Activated gamma-delta T cell treated with Interleukin-2 at 50 U/mL for 16 hours (primary cell): ENCODE measurements at regions not wholly inside any gene's neighbourhood (a gene's known extent, or its start where the extent isn't known, plus 50 kb on each side); places are given as distances from the start of the nearest gene placed in this dataset.

ENCODE experiments used
- DNase-seq: peaks from one replicate; pipeline ENCODE4 v3.0.0-alpha.2; 2020

DNA sequence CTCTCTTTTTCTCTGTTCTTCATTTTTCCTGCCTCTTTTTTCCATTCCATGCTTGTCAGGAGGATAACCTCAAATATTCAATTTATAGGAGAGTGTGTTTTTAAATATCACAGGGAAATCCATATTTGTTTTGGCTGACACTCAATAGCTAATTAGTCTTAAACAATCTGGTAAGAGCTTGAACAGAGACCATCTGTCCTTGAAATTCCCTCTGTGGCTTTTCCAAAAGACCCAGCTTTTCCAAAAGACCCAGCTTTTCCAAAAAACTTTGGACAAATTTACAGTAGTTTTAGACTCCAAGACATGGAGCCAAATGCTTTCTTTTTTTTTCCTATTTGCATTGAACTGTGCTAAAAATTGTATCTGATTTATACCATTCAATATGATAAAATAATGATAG is 127.4 kb upstream of the FAM83B start:
- no peak for DNase-seq

DNA sequence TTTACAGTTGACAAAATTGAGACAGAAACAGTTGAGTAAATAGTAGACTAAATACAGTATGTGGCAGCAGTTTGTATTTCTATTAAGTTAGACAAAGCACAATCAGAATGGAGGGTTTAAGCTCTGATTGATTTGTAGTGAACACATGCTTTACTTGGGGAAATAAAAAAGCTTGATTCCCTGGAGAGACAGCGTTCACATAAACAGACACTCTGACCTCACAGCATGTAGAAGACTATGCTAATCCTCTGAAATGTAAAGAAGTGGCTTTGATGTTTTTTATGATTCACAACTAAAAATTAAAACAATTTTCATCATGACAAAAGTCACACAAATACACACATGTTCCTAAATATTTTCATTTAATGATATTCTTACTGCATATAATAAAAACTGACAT is 126.9 kb upstream of the FAM83B start:
- DNase-seq: no peak

DNA sequence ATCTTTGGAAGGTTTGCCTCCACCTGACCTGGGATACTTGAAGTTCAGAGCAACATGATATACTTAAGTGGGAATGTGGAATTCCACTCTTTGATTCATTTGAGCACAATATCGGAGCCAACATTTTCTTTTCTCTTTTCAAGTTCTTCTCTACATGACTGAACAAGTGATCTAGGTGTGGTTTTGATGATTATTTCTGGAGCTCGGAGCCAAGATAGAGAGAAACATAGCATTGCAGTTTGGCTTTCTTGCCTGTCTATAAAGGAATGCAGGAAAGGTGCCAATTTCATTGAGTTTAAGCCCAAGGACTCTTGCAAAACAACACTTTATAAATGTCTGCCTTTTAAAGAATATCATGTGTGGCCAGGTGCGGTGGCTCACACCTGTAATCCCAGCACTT is 124.2 kb upstream of the FAM83B start:
- DNase-seq: no peak

DNA sequence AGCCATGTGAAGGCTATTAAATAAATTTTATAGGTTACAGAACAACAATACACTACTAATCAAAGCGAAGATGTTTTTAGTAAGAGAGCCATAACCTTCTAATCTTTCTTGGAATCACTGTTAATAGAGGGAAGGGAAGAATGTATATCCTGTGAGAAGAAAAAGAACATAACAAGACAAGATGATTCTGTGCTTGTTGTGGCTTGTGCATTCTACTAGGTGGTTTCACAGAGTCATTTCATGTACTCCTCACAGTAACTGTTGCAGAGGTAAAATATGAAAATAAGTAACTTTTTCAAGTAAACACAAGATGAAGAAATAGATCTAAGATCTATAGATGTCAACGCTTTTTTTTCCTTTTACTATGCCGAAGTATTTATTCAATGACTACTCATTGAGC is 116.9 kb upstream of the FAM83B start:
- DNase-seq: no peak

DNA sequence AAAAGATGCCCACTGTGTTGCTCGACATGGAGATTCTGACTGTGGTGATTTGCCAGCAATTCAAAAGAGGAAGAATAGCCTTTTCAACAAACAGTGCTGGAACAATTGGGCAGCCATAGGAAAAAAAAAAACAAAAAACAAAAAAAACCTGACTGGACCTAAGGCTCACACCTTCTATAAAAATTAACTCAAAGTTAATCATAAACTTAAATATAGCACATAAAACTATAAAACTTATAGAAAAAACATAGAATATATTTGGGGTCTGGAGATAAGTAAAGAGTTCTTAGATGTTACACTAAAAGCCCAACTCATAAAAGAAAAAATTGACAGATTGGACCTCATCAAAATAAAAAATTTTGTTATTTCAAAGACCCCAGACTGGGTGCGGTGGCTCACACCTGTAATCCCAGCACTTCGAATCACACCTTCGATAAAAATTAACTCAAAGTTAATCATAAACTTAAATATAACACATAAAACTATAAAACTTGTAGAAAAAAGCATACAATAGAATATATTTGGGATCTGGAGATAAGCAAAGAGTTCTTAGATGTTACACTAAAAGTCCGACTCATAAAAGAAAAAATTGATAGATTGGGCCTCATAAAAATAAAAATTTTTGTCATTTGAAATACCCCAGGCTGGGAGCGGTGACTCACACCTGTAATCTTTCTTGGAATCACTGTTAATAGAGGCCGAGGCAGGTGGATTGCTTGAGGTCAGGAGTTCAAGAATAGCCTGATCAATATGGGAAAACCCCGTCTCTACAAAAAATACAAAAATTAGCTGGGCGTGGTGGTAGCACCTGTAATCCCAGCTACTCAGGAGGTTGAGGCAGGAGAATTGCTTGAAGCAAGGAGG is 115.6 kb upstream of the FAM83B start:
- DNase-seq: no peak

DNA sequence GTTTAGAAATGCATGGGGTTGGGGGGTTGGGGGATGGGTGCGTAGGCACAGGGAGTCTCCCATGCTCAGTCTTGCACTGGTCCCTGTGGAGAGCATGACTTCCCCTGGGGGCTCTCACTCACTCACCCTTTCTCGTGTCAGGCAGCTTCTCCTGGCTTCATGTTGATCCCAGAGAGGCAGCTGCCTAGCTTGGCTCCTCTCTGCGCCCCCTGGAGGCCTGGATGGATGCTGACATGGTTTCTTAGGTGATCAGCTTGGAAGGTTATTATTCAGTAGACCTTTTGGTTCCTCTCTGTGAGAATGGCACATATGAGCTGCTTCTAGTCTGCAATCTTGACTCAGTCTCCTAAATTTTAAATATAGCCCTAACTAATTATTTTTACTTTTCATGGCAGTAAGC is 109.3 kb upstream of the FAM83B start:
- no peak for DNase-seq

DNA sequence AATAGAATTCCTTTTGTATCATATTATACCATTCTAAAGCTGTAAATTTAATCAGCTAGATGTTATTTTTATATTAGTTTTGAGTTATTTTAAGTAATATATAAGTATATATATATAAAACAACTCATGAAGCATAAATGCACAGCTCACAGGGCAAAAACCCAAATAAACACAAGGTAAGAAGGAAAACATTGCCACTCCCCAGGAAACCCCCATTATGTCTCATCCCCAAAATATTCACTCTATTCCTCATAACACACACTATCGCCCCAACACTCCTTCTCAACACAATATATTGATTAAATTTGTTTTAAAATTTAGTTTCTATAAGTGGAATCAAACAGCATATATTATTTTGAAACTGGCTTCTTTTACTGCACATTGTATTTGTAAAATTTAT is 98.6 kb upstream of the FAM83B start:
- no peak for DNase-seq

DNA sequence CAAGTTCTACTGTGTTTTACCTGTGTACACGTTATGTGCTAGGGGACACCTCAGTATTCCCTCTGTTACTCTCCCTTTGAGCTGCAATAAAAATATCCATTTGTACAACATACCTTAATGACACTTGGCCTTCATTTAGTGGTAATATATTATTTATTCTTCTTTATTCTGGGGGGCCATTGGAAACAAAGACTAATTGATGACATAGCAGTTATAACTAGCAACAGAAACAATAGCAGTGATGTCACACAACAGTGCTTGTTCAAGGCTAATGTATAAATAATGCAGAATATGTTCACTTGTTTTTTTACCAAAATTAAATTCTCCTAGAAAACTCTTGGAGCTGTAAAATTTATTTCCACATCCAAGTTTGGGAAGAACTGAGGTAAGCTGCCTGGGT is 92.2 kb upstream of the FAM83B start:
- DNase-seq: no peak

DNA sequence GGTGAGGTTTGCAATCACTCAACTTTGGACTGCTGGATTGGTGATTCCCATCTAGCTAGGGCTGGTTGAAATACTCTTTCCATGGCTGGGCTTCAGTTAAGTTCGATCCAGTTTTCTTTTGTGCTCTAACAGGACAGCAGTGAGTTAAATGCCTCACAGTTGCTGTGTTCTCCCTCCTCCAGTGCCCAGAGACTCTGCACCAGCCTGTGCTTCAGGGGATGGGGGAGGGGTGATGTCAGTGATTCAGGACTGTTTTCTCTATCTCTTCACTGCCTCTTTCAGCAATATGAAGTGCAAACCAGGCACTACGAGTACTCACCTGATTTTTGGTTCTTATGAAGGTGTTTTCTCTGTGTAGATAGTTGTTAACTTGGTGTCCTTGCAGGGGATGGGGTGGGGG is 88.2 kb upstream of the FAM83B start:
- DNase-seq: no peak

DNA sequence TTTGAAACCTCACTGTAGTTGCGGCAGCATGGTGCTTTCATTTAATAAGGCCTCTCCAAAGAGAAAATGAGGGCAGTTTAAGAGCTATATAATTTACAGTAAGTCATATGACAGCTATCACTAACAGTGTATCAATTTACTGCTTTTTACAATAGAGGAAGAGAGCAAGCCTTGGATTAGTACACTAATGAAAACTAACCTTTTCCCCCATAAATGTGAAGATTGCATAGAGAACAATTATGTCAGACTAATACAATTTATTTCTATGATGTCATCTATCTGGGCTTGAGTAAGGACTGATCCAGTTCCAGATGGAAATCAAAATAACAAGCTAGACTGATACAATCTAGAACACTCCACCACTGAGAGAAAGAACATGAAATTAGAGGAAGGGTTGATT is 78.1 kb upstream of the FAM83B start:
- DNase-seq: no peak

DNA sequence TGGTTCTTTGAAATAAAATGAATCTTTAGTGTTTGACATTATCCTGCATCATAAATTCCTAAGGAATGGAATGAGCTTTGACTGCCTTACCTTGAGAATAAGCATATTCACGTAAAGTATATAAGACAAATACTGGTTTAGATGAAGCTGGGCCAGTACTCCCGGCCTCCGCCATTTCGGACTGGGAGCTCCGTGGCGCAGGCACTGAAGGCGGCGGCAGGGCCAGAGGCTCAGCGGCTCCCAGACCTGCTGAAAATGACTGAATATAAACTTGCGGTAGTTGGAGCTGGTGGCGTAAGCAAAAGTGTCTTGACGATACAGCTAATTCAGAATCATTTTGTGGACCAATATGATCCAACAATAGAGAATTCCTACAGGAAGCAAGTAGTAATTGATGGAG is 76.2 kb upstream of the FAM83B start:
- no peak for DNase-seq

DNA sequence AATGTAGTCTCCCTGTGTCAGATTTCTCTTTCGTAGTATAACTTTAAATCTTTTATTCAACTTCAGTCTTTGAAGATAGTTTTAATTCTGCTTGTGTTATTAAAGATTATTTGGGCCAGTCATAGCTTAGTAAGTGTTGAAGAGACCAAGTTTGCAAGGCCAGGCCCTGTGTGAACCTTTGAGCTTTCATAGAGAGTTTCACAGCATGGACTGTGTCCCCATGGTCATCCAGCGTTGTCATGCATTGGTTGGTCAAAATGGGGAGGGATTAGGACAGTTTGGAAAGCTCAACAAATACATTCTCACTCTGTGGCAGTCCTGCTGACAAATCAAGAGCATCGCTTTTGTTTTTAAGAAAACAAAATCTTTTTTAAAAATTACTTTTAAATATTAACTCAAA is 74.6 kb upstream of the FAM83B start:
- DNase-seq: no peak

DNA sequence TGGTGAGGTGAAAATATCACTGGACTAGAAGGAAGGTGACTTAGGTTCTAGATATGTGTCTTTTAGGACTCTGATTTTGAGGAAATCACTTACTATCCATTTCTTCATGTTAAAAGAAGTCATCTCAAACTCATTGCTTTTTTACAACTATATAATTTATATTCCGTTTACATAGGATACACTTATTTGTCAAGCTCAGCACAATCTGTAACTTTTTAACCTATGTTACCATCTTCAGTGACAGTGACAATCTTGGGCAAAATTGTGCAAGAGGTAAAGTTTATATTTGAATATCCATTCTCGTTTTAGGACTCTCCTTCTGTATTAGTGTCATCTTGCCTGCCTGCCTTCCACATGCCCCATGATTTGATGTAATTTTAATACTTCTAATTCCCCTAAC is 74.0 kb upstream of the FAM83B start:
- DNase-seq: no peak

DNA sequence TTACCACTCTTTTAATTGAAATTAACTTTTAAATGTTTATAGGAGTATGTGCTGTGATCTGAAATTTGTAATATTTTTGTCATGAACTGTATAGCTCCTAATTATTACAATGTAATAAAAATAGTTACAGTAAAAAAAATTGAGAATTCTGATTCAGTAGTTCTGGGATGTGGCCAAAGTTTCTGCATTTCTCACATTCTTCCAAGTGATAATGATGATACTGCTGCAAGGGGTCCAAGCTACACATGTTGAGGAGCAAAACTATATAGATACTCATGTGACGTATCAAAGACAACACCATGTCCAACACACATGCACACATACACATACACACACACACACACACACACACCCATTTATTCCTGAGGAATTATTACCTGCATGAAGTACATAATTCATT is 71.0 kb upstream of the FAM83B start:
- no peak for DNase-seq

DNA sequence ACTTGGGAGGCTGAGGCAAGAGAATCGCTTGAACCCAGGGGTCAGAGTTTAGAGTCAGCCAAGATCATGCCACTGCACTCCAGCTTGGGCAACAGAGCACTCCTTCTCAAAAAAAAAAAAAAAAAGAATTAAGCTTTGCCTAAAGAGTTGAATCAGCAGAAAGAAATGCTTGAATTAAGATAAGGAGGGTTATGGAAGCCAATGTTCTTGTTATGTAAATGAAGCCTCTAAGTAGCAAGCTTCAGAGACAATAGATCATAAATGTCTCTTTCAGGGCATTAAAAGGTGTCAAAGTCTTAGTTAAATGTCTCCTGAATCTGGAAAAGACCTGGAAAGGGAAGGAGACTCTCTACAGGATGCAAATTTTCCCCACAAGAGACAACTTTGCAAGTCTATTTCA is 69.7 kb upstream of the FAM83B start:
- DNase-seq: no peak

DNA sequence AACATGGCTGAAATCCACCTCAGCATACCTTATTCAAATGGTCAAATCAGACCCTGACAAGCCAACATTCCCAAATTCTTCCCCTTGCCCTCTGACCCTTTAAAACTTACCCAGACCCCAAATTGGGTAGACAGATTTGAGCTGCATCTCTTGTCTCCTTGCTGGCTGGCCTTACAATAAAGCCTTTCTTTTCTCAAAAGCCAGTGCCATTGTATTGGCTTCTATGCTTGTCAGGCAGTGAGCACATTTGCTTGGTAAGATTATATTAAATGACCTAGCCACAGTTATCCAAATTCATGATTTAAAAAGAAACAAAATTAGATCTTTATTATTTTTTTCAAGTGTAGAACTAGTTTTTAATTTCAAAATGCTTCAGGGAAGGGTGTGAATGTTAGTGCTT is 67.8 kb upstream of the FAM83B start:
- DNase-seq: no peak

DNA sequence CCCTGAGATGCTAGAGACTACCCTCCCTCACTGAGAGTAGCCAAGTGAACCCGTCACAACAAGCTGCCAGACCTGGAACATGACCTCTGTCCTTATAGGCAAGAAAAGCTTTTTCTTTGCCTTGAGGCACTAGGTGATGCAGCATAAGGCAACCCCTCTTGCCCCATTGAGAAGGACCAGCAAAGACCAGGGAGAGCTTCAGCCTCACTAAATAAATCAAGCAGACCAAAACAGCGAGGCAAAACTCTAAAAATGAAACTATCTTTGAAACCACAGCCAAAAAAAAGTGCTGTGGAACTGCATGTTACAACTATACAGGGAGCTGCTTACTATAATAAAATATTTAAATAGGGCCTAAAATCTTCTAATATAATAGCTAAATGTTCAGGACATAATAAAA is 62.6 kb upstream of the FAM83B start:
- DNase-seq: no peak

DNA sequence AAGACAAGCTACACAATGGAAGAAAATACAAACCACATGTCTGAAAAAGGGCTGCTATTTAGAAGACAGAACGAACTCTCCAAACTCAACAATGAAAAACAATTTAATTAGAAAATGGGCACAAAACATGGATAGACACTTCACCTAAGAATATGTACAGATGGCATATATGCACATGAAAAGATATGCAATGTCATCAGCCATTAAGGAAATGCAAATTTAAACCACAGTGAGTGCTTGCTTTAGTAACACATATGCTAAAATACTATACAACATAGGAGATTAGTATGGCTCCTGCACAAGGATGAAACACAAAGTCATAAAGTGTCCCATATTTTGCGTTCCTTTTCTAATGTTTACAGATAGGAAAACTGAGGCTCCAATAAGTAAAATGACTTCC is 60.4 kb upstream of the FAM83B start:
- no peak for DNase-seq

DNA sequence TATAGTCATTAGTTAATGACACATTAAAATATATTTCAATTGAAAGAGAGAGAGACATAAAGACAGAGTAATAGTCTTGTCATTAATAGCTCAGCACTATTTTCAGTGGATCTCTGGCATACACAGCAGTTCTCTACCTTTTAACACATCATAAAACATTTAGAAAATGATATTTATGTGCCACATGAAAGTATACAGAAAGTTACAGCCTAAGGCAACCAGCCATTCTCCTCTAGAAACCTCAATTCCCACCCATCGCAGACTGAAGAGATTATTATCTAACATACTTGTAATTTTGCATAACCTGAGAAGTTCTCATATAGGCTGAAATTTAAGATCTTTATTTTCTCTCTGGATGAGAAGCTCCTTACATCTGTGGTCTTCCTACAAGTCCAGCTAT is 58.7 kb upstream of the FAM83B start:
- no peak for DNase-seq
